ENCODE measurements at regions not wholly inside any gene's neighbourhood (a gene's known extent, or its start where the extent isn't known, plus 50 kb on each side); places are given as distances from the start of the nearest gene placed in this dataset.
A peak's percentile ranks its signal among the peaks of the same experiment; 100 is the strongest.

- H4K20me1 ChIP-seq (ENCODE audit: insufficient read depth): no peaks in the 10 kb centered on the region
- in situ Hi-C loops (cut with MboI): no loop called here
Measured at GRCh38 chr2:13462464-13462863, 745.7 kb downstream of the TRIB2 start.

DNA sequence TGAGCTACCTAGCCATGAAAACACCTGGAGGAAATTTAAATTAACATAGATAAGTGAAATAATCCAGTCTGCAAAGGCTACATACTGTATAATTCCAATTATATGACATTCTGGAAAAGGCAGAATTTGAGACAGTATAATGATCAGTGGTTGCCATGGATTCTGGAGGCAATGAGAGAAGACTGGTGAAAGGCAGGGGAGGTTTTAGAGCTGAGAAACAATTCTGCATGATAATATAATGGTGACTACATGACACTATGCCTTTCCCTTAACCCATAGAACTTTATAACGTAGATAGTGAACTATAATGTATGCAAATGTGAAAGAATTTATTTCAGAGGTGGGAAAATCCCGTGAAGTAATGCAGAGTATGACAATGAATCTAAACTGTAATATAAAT, 749.3 kb downstream of the TRIB2 start:
- DNase-seq: no peak
- in situ Hi-C loops (cut with MboI): no loop called here
- WGBS, 2 experiments (ENCODE audit: low coverage in 1 of 2, low lambda C conversion rate in 2 of 2, missing lambda C conversion rate in 2 of 2): 1 to 2% methylated on average over 2 of the region's 2 CpGs
- no peak overlapping the region for H3K4me3 ChIP-seq
- H3K79me2 ChIP-seq (ENCODE audit: insufficient read depth): no peaks in the 10 kb centered on the region
- no peak overlapping the region for H2AFZ ChIP-seq
- H3K9me3 ChIP-seq (ENCODE audit: low read depth): no peaks in the 10 kb centered on the region
- H3K36me3 ChIP-seq (ENCODE audit: low read depth): no peaks in the 10 kb centered on the region
- H3K27ac ChIP-seq: no peak overlapping the region
- H3K9ac ChIP-seq: no peak overlapping the region
- no peaks in the 10 kb centered on the region for H3K9me2 ChIP-seq (ENCODE audit: insufficient read depth)
- H3K4me2 ChIP-seq (ENCODE audit: unreplicated experiment): no peak overlapping the region
- H3K27me3 ChIP-seq (replicated peaks; ENCODE audit: insufficient read depth): no peaks in the 10 kb centered on the region
- no peaks in the 10 kb centered on the region for H3F3A ChIP-seq (ENCODE audit: insufficient read depth)
- H3K4me1 ChIP-seq (ENCODE audit: insufficient read depth): no peaks in the 10 kb centered on the region
- TF ChIP-seq EZH2 (IDR thresholded peaks at IDR 0.05; ENCODE audit: insufficient read depth, poor library complexity, severe bottlenecking) (no peak), EZH2phosphoT487 (IDR thresholded peaks at IDR 0.05; ENCODE audit: insufficient read depth, low read depth) (no peak)
- no peaks in the 10 kb centered on the region for H4K20me1 ChIP-seq (ENCODE audit: insufficient read depth)

More at GRCh38 chr2:13462464-13462863, 745.7 kb downstream of the TRIB2 start:
- no peaks in the 10 kb centered on the region for H3F3A ChIP-seq (ENCODE audit: insufficient read depth)
- H3K4me1 ChIP-seq (ENCODE audit: insufficient read depth): no peaks in the 10 kb centered on the region
- H3K27ac ChIP-seq: no peak overlapping the region
- no peak overlapping the region for H3K4me3 ChIP-seq
- H3K9me2 ChIP-seq (ENCODE audit: insufficient read depth): no peaks in the 10 kb centered on the region
- no peaks in the 10 kb centered on the region for H3K9me3 ChIP-seq (ENCODE audit: low read depth)
- no peak overlapping the region for H3K9ac ChIP-seq
- no peak for DNase-seq
- TF ChIP-seq EZH2phosphoT487 (IDR thresholded peaks at IDR 0.05; ENCODE audit: insufficient read depth, low read depth): no peak
- no peak for TF ChIP-seq EZH2 (IDR thresholded peaks at IDR 0.05; ENCODE audit: insufficient read depth, poor library complexity, severe bottlenecking)
- WGBS, 2 experiments (ENCODE audit: low coverage in 1 of 2, low lambda C conversion rate in 2 of 2, missing lambda C conversion rate in 2 of 2): 3 to 4% methylated on average over 1 of the region's 1 CpG
- H2AFZ ChIP-seq: no peak overlapping the region
- no peaks in the 10 kb centered on the region for H3K27me3 ChIP-seq (replicated peaks; ENCODE audit: insufficient read depth)
- H3K4me2 ChIP-seq (ENCODE audit: unreplicated experiment): no peak overlapping the region
- H3K36me3 ChIP-seq (ENCODE audit: low read depth): no peaks in the 10 kb centered on the region
- H3K79me2 ChIP-seq (ENCODE audit: insufficient read depth): no peaks in the 10 kb centered on the region

DNA sequence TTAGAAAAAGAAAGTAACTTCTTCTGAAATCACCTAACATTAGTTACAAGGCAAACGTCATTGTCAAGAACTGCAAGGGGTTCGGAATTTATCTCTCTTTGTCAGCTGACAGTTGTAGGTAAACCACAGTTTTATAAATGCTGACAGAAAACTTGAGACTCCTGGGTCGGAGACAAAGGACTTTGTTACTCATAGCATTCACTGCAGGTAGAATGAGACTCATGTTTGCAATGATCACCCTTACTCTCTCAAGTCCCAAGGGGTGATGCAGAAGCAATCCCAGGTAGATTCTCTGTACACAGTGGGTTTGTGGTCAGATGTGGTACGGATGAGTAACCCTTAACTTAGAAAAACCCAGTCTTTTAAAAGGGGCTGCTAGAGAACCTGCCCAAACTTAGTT, 757.8 kb downstream of the TRIB2 start:
- WGBS, 2 experiments (ENCODE audit: low coverage in 1 of 2, low lambda C conversion rate in 2 of 2, missing lambda C conversion rate in 2 of 2): 8 to 11% methylated on average over 4 of the region's 4 CpGs
- Histone ChIP-seq H3K4me3 (no peak overlapping the region), H3K4me1 (ENCODE audit: insufficient read depth) (no peaks in the 10 kb centered on the region), H3K27me3 (replicated peaks; ENCODE audit: insufficient read depth) (no peaks in the 10 kb centered on the region), H3K9me2 (ENCODE audit: insufficient read depth) (no peaks in the 10 kb centered on the region), H3K36me3 (ENCODE audit: low read depth) (no peaks in the 10 kb centered on the region), H3K4me2 (ENCODE audit: unreplicated experiment) (no peak overlapping the region), H4K20me1 (ENCODE audit: insufficient read depth) (no peaks in the 10 kb centered on the region), H3F3A (ENCODE audit: insufficient read depth) (no peaks in the 10 kb centered on the region), H2AFZ (no peak overlapping the region), H3K9me3 (ENCODE audit: low read depth) (no peaks in the 10 kb centered on the region), H3K9ac (no peak overlapping the region), H3K27ac (no peak overlapping the region), H3K79me2 (ENCODE audit: insufficient read depth) (no peaks in the 10 kb centered on the region)
- no peak for TF ChIP-seq EZH2phosphoT487 (IDR thresholded peaks at IDR 0.05; ENCODE audit: insufficient read depth, low read depth)
- TF ChIP-seq EZH2 (IDR thresholded peaks at IDR 0.05; ENCODE audit: insufficient read depth, poor library complexity, severe bottlenecking): no peak
- in situ Hi-C loops (cut with MboI): no loop called here
- no peak for DNase-seq

DNA sequence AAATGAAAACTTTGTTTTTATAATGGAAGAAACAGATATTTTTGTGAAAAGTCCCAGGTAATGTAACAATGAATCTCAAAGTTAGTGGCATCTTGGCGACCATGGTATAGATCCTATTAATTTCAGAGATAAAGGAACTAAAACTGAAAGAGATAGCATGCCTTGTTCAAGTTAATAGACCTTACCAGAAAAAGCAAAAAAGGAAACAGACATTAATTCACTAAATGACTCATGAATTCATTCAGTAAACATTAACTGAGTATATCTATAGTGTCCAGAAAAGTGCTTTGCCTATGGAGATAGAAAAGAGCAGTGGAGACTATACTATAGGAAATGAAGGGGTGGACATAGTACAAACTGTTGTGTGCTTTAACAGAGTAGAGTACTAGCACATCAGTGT, 763.3 kb downstream of the TRIB2 start:
- no peaks in the 10 kb centered on the region for H3F3A ChIP-seq (ENCODE audit: insufficient read depth)
- no peak for TF ChIP-seq EZH2phosphoT487 (IDR thresholded peaks at IDR 0.05; ENCODE audit: insufficient read depth, low read depth)
- no peak for TF ChIP-seq EZH2 (IDR thresholded peaks at IDR 0.05; ENCODE audit: insufficient read depth, poor library complexity, severe bottlenecking)
- no peaks in the 10 kb centered on the region for H3K9me3 ChIP-seq (ENCODE audit: low read depth)
- in situ Hi-C loops (cut with MboI): no loop called here
- H3K9ac ChIP-seq: no peak overlapping the region
- H3K9me2 ChIP-seq (ENCODE audit: insufficient read depth): no peaks in the 10 kb centered on the region
- H2AFZ ChIP-seq: no peak overlapping the region
- H3K27ac ChIP-seq: no peak overlapping the region
- DNase-seq: no peak
- no peaks in the 10 kb centered on the region for H3K27me3 ChIP-seq (replicated peaks; ENCODE audit: insufficient read depth)
- H3K36me3 ChIP-seq (ENCODE audit: low read depth): no peaks in the 10 kb centered on the region
- H3K4me3 ChIP-seq: no peak overlapping the region
- 0 to 4% methylated on average over 1 of the region's 1 CpG for WGBS, 2 experiments (ENCODE audit: low coverage in 1 of 2, low lambda C conversion rate in 2 of 2, missing lambda C conversion rate in 2 of 2)
- no peaks in the 10 kb centered on the region for H4K20me1 ChIP-seq (ENCODE audit: insufficient read depth)
- H3K4me2 ChIP-seq (ENCODE audit: unreplicated experiment): no peak overlapping the region
- H3K79me2 ChIP-seq (ENCODE audit: insufficient read depth): no peaks in the 10 kb centered on the region
- no peaks in the 10 kb centered on the region for H3K4me1 ChIP-seq (ENCODE audit: insufficient read depth)

DNA sequence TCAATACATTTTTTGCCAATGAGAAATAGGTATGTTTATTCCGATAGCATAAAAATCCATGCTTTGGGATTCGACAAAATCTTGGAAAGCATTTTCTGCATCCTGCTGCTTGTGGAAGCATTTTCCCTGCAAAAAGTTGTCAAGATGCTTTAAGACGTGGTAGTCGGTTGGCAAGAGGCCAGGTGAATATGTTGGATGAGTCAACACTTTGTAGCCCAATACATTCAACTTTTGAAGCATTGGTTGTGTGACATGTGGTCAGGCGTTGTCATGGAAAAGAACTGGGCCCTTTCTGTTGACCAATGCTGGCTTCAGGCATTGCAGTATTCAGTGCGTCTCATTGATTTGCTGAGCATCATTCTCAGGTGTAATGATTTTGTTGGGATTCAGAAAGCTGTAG, 764.5 kb downstream of the TRIB2 start:
- DNase-seq: peak; percentile 2
- Histone ChIP-seq H3K36me3 (ENCODE audit: low read depth) (no peaks in the 10 kb centered on the region), H3K9me3 (ENCODE audit: low read depth) (no peaks in the 10 kb centered on the region), H3F3A (ENCODE audit: insufficient read depth) (no peaks in the 10 kb centered on the region), H3K79me2 (ENCODE audit: insufficient read depth) (no peaks in the 10 kb centered on the region), H3K27me3 (replicated peaks; ENCODE audit: insufficient read depth) (no peaks in the 10 kb centered on the region), H3K4me1 (ENCODE audit: insufficient read depth) (no peaks in the 10 kb centered on the region), H3K27ac (no peak overlapping the region), H3K4me3 (no peak overlapping the region), H2AFZ (no peak overlapping the region), H3K4me2 (ENCODE audit: unreplicated experiment) (no peak overlapping the region), H3K9me2 (ENCODE audit: insufficient read depth) (no peaks in the 10 kb centered on the region), H3K9ac (no peak overlapping the region), H4K20me1 (ENCODE audit: insufficient read depth) (no peaks in the 10 kb centered on the region)
- TF ChIP-seq EZH2phosphoT487 (IDR thresholded peaks at IDR 0.05; ENCODE audit: insufficient read depth, low read depth) (no peak), EZH2 (IDR thresholded peaks at IDR 0.05; ENCODE audit: insufficient read depth, poor library complexity, severe bottlenecking) (no peak)
- in situ Hi-C loops (cut with MboI): no loop called here
- 35 to 40% methylated on average over 6 of the region's 6 CpGs for WGBS, 2 experiments (ENCODE audit: low coverage in 1 of 2, low lambda C conversion rate in 2 of 2, missing lambda C conversion rate in 2 of 2)

Measured in GM23248 (cell line).